DND-41 (cell line): ENCODE measurements at regions not wholly inside any gene's neighbourhood (a gene's known extent, or its start where the extent isn't known, plus 50 kb on each side); places are given as distances from the start of the nearest gene placed in this dataset.

Experiments used
- CTCF ChIP-seq: IDR thresholded peaks from 2 replicates; pipeline ENCODE4 v1.5.1; 2012; ENCODE audit warnings: borderline replicate concordance, low read length, moderate library complexity, mild to moderate bottlenecking; ENCODE audit not compliant: poor library complexity, severe bottlenecking; ENCODE audit errors: extremely low read depth
- EZH2 ChIP-seq: IDR thresholded peaks from 3 replicates; pipeline ENCODE4 v1.6.1; 2012; ENCODE audit warnings: borderline replicate concordance, low read depth, mild to moderate bottlenecking, moderate library complexity, low read length, inconsistent platforms; ENCODE audit not compliant: severe bottlenecking

- no peak for TF ChIP-seq CTCF
- no peak for TF ChIP-seq EZH2
Observed at GRCh38 chr6:115798229-115798628, 262.5 kb downstream of the FRK start.
